ENCODE measurements at regions not wholly inside any gene's neighbourhood (a gene's known extent, or its start where the extent isn't known, plus 50 kb on each side); places are given as distances from the start of the nearest gene placed in this dataset.

GRCh38 chr10:57294698-57295097 is 933.6 kb upstream of the ZWINT start:
- no peak for DNase-seq

GRCh38 chr10:57288754-57289153 is 927.7 kb upstream of the ZWINT start:
- no peak for DNase-seq

GRCh38 chr10:57262892-57263291 is 901.8 kb upstream of the ZWINT start:
- DNase-seq: no peak

GRCh38 chr10:57260175-57260574 is 899.1 kb upstream of the ZWINT start:
- DNase-seq: no peak

- DNase-seq: no peak
Measured at GRCh38 chr10:57249615-57250281, 888.7 kb upstream of the ZWINT start.

GRCh38 chr10:57247271-57247670 is 886.2 kb upstream of the ZWINT start:
- no peak for DNase-seq

GRCh38 chr10:57225920-57226319 is 864.9 kb upstream of the ZWINT start:
- no peak for DNase-seq

GRCh38 chr10:57224811-57225210 is 863.8 kb upstream of the ZWINT start:
- DNase-seq: no peak

GRCh38 chr10:57222603-57223002 is 861.5 kb upstream of the ZWINT start:
- DNase-seq: no peak

- DNase-seq: no peak
Measured at GRCh38 chr10:57222129-57222528, 861.1 kb upstream of the ZWINT start.

GRCh38 chr10:57221674-57222073 is 860.6 kb upstream of the ZWINT start:
- no peak for DNase-seq

GRCh38 chr10:57218382-57218781 is 857.3 kb upstream of the ZWINT start:
- no peak for DNase-seq

GRCh38 chr10:57202356-57202755 is 841.3 kb upstream of the ZWINT start:
- DNase-seq: no peak

GRCh38 chr10:57188846-57189245 is 827.8 kb upstream of the ZWINT start:
- no peak for DNase-seq

GRCh38 chr10:57186201-57186600 is 825.1 kb upstream of the ZWINT start:
- no peak for DNase-seq

GRCh38 chr10:57169597-57169996 is 808.5 kb upstream of the ZWINT start:
- DNase-seq: no peak

- DNase-seq: no peak
Measured at GRCh38 chr10:57168611-57169240, 807.7 kb upstream of the ZWINT start.

GRCh38 chr10:57165671-57166070 is 804.6 kb upstream of the ZWINT start:
- no peak for DNase-seq

GRCh38 chr10:57162231-57162630 is 801.2 kb upstream of the ZWINT start:
- DNase-seq: no peak

GRCh38 chr10:57161157-57161556 is 800.1 kb upstream of the ZWINT start:
- no peak for DNase-seq

- no peak for DNase-seq
Measured at GRCh38 chr10:57145548-57145947, 784.5 kb upstream of the ZWINT start.

GRCh38 chr10:57142925-57143576 is 782.0 kb upstream of the ZWINT start:
- DNase-seq: no peak

- DNase-seq: no peak
Measured at GRCh38 chr10:57141708-57142107, 780.6 kb upstream of the ZWINT start.

GRCh38 chr10:57119684-57120083 is 758.6 kb upstream of the ZWINT start:
- no peak for DNase-seq

All from DMS79 treated with DMSO at 0.1 percent for 48 hours (cell line).